COR-L47 (cell line): ENCODE measurements at regions not wholly inside any gene's neighbourhood (a gene's known extent, or its start where the extent isn't known, plus 50 kb on each side); places are given as distances from the start of the nearest gene placed in this dataset.
A peak's percentile ranks its signal among the peaks of the same experiment; 100 is the strongest.
"Not testable (repeated sequence)": the region's sequence is repeated elsewhere in the genome, so short reads cannot be mapped to it uniquely, and the experiment has no call there.

Experiments
- DNase-seq: peaks from one replicate; lab custom pipeline; 2025; lab: John Stamatoyannopoulos, UW

DNA sequence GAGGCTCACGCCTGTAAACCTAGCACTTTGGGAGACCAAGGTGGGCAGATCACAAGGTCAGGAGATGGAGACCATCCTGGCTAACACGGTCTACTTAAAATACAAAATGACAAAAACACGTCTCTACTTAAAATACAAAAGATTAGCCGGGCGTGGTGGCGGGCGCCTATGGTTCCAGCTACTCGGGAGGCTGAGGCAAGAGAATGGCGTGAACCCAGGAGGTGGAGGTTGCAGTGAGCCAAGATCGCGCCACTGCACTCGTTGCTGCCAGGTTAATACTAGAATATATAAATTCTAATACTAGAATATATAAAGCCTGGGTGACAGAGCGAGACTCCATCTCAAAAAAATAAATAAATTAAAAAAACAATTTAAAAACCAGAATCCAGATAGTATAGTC is 588.7 kb upstream of the CDH7 start:
- DNase-seq = not testable (repeated sequence)

DNA sequence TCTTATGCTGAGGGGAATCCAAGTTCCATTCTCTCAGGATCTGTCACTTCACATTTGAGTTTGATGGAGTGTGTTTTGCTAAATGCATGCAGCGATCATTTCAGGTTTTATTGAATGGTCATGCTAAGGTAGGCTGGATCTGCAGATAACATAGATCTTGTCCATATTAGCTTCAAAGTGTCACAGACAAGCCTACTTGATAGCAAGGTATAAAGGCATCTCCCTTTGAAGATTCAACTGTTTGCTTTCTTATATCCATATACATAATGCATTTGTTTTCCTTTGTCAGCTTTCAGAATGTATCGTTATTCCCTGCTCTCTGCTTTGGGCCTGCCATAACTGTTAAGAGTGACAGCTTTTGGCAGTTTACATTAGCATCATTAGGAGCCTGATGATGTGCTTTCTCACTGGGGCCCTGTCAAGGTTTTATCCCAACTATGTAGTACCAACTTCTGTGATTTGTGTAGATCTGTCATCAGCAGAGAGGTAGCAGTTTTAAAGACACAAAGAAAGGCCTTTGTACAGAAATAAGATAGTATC is 604.3 kb upstream of the CDH7 start:
- DNase-seq = peak; percentile 10

DNA sequence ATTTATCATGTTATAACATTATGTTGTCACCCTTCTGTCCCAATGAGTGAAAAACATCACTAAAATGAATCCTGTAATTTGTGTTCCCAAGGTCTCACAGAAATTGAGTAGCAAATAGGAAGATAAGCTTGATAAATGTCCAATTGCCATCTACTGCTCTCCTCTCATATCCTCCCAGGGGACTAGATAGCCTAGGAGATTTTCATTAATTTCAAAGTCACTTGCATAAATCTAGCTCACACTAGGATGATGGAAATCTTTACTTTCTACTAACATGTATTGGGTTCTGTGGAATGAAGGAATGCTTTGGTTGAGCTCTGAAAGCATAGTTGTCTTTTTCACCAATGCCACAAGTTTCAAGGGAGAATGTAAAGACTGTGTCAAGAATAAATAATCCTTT is 605.5 kb upstream of the CDH7 start:
- no peak for DNase-seq

DNA sequence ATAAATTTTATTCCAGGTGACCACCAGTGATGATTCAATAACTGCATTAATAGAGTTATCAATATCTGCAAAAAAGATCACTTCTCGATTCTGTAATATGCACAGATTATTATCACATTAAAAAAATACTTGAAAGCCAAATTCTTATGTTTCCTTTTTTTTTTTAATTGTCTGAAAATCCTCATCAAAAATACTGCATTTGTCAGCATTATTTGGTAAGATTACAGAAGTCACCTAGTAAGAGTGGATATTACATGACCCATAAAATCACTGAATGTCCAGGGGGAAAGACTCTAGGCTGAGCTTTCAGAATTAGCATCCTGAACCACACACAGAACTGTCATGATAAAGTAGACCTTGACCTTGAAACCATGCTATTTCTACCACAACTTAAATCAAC is 617.2 kb upstream of the CDH7 start:
- no peak for DNase-seq

DNA sequence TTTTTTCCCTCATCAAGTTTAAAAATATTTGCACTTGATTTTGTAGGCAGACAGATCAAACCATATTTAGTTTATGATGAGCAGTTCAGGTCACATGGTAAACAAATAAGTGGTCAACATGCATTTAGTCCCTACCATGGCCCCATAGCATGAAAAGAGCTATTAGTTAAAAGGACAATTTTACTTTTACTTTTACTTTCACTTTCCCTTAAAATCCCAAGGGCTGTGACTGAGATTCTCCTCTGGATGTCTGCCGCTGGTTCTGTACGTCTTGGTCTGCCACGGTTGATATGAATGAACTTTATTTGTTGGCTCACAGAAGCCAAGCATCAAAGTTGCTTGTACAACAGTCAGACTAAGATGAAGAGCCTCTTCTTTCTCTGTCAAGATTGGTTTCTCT is 626.2 kb upstream of the CDH7 start:
- DNase-seq = no peak

DNA sequence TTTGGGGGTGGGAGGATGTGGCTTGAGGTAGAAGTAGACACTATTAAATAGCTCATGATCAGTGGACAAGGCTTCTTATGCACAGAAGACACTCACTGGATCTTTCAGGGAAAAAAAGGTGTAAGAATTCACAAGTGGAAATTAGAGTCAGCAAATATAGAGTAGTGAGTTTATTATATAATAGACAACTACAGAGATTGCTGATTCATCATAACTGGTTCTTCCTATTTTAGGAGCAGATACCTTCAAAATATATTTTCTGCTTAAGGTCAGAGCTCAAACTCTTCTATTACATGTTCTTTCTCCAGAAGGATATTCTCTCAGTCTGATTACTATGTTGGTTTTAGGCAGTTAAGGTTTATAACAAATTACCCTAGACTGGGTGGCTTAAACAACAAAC is 646.9 kb upstream of the CDH7 start:
- no peak for DNase-seq

DNA sequence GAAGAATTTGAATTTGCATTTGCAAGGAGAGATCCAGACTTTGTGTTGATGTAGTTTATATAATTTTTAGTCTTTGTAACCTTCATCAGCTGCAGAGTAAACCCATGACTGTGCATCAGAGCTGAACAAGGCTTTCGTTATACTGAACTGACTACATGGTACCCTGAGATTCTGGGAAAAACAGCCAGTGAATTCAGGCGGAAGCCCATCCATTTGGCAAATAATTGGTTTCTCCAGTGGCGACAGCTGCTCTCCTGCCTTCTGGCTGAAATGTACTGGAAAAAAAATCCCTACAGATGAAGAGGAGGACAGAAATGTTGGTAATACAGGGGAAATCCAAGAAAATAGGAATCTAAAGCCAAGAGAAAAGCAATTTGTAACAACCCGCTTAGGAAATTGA is 657.5 kb upstream of the CDH7 start:
- DNase-seq = no peak

DNA sequence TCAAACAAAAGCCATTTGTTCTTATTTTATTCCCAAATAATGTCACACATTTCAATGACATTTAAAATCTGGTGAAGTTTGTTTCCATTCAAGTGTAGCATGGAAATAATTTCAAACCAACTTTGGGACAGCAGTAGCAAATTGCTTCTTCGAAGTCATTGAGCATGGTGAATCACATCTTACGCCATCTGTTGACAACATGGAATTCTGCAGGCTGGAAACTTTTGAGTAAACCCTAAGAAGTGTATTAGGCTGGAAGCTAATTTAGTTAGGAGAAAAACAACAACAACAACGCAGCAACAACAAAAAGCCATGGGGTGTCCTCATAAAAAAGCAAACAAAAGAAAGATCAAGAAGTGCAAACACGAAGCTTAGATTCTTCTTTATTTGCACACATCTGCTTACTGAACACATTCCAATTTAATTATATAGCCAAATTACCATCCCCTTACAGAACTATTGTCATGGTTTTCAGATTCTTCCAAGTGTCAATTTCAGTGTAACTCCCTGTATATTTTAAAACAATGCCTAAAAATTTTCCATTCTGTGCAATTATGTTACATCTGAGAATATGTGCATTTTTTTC is 659.0 kb upstream of the CDH7 start:
- DNase-seq = peak; percentile 52

DNA sequence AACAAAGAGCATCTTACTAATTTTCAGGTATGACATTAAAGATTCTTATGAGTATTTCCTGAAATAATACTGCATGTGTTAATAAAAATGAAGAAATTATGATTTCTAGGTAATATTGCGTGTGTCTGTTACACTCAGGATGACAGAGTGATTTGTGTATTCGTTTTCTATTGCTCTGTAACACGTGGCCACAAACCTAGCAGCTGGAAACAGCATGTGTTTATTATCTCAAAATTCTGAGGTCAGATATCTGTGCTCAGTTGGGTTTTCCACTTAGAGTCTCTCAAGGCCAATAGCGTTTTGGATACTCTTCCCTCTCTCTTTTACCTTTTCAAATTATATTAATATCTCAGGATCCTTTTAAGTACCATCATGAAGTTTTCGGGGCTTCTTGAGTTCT is 667.9 kb upstream of the CDH7 start:
- DNase-seq = no peak

DNA sequence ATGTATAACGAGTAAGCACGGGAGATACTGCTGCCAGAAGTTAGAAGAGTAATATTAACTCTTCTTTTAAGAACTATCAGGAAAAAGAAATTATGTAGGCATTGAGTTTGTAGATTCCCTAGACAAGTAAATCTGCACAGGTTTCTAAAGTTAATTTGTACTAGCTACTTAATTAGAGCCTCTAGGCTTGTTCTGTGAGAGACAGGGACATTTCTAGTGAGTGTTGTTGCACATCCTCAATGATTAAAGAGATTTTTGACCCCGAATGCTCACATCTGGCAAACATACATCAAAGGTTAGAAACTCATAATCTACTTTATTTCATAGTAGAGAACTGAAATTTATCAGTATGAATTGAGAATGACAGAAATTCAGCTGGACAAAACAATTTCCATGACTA is 669.0 kb upstream of the CDH7 start:
- no peak for DNase-seq

DNA sequence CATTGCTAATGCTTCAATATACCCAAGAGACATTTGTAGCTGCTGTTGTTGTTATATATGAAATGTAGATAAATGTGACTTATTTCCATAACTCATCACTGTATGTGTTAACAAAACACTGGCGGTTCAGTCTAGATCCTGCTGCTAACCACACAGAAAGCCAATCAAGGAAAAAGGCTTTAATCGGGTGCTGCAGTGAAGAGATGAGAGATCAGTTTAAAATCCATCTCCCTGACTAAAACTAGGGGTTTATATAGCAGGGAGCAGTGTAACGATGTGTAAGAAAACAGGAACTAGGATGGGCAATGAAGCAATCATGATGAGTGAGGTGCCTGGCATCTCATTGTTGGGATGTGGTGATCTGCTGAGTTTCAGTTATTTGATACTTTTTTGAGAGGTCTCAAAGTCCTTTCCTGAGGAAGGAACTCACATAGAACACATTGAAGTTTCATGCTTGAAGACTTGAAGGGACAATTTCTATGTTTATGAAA is 677.7 kb upstream of the CDH7 start:
- DNase-seq = no peak

DNA sequence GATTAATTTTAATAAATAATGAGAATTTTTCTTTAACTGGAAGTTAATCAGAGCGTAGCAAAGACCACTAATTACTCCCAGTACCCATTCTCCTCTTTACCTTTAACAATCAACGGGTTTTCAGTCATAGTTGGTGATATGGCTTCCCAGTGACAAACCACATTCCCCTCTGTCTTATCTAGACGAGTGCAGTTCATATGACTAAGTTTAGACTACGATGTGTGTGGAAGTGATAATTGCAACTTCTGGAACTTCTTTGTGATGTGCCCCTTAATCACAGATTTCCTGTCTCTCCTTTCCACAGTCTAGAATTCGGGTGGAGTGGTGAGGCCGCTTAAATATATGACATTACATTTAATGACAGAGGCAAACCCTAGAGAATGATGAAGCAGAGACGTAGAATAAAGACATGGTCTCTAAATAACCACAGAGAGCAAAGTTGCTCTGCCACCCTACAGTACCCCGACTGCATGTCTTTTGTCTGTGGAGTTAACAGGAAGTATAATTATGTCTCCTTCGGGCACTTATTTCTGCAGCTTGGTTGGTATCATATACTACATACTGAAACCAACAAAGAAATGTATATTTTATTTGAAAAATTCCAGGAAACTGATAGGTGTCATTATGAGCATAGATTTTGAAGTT is 693.3 kb upstream of the CDH7 start:
- no peak for DNase-seq

DNA sequence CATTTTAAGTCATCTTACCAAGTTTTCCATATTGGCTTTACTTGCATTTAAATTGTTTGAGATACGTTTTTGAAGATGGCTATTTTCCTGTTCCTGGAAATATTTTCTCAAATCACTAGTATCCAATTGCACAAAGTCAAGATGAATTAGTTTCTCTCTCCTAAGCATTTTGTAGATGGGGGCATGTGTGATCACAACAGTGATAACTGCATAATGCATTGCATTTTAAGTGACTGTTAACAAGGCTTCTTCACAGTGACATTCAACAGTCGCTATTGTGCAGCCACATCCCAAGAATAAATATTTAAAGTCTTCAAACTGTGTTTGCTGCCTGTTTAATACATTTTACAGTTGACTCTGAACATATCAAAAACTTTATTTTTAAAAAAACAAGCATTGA is 694.2 kb upstream of the CDH7 start:
- DNase-seq = no peak

DNA sequence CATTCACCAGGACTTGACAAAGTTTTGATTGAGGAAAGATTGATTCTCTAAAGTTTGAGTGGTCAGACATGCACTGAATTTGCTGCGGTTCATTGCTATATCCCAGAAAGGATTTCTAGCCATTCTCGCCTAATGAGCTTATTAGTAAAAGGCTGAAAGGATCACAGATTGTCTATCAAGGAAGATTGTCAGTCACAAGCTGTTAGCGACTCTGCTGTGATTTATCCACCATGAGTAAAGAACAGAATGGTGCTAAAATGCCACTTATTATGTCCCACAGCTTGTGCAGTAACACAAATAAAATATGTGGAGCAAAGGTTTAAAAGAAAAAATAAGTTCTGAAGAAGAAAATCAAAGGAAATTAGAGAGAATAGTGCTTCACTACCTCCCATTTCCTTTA is 701.2 kb upstream of the CDH7 start:
- DNase-seq = no peak

DNA sequence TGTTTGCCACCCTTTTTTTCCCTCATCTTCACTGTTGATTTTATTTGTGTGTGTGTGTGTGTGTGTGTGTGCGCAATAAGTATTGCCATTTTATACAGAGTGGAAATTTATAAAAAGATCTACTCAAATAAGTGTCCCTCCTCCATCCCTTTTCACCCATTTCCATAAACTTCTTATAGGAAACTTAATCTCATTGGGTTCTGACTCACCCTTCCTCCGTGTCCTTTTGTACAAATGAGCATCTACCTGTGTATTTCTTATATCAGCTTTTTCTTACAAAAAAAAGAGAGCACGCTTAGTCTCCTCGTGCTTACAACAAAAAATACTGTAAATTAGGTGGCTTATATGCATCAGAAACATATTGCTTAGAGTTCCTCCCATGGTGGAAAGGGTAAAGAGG is 711.2 kb upstream of the CDH7 start:
- DNase-seq = no peak

DNA sequence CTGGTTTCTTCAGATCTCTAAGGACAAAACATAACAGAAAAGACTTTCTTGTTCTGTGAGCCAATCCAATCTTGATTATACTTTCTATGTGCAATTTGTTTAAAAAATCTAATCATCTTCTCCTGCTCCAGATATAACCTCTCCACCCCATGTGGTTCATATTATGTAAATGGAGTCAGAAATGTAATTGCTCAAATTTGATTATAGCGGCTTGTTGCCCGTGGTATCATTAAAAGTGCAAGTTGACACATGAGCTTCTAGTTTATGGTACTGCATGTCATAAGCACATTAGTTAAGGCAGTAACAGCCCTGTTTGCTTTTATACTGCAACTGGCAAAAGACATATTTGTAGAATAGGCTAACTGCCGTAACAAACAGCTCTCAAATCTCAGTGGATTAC is 715.1 kb upstream of the CDH7 start:
- DNase-seq = no peak

DNA sequence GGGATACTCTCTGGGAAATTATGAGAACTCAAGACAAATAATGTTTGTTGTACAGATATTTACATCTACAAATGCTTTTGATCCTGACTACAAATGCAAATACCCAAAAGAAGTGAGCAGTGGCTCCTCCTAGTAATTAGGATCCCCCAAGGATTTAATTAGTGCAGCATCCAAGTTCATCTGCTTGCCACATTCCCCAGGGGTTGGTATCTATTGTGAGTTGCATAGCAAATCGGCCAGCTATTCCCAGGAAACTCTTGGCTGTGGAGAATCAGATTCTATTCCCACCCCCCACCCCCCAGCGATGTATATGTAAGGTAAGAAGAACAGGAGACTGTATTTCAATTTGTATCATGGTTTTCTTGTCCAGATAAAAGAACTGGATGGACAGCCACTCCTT is 725.1 kb upstream of the CDH7 start:
- no peak for DNase-seq

DNA sequence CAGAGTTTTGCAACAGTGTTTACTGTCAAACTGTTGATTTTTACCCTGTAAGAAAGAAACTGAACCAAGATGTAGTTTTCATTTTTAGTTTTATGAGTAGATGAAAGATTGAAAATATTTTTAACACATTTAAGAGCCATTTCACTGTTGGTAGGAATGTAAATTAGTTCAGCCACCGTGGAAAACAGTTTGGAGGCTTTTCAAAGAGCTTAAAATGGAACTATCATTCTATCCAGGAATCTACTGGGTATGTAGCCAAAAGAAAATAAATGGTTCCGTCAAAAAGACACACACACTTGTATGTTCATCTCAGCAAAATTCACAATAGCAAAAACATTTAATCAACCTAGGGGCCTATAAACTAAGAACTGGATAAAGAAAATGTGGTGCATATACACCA is 729.8 kb upstream of the CDH7 start:
- no peak for DNase-seq

DNA sequence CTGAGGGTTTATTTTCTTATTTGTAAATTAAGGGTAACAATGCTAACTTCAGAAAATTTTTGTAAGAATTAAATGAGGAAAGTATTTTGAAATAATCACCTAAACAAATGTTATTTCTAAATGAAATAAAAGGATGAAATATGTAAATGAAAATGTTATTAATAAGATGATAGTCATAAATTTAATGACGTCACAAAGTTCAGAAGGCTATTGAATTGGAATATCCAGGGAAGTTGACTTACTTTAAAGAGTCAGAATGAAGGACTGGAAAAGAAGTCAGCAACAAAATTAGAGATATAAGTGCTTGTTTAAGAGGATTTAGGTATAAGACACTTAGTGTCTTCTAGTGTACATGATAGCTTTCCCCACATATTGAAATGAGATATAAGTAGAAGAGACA is 732.6 kb upstream of the CDH7 start:
- no peak for DNase-seq

DNA sequence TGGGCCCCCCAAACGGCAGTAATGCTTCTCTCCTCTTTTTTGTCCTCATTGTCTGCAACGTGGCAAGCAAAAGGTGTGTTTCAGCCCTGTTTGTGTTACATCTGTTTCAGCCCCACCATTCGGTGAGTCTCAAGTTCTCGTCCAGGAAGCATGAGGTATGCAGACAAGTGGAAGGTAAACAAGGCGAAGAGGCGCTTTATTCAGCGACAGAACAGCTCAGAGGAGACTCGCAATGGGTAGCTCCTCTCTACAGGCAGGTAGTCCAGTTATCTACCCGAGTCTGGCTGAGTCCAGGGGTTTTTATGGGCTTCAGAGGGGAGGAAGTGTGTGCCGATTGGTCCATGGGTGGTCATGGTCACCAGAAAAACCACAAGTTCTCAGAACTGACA is 733.4 kb upstream of the CDH7 start:
- no peak for DNase-seq

DNA sequence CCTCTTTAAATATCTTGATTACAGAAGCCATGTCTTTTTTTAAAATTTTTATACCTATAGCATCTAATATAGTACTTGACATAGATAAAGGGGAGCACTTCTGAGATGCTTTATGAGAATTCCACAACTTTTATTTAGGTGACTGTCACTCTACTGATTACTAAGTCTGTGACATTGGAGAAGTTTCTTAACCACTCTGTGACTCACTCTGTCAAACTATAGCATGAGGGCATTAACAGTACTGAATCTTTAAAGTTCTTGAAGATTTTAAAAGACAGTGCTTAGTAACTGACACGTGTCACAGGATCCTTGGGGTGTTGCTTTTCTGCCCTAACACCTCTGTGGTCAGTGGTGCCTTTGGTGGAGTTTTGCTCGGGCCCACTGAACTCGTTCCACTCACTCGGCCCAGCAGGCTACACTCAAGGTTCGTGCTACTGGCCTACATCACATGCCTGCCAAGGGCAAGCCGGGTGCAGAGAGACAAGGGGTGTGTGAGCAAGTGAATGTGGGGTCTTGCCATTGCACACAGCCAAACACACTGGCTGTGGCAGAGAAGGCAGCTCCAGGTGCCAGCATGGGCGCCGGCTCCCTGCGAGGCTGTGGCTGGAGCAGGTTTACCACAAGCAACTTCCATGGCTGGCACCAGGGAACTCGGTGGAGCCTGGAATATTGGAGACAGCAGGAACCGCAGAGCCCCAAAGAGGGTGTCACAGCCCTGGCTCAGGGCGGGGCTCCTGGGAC is 734.0 kb upstream of the CDH7 start:
- no peak for DNase-seq

DNA sequence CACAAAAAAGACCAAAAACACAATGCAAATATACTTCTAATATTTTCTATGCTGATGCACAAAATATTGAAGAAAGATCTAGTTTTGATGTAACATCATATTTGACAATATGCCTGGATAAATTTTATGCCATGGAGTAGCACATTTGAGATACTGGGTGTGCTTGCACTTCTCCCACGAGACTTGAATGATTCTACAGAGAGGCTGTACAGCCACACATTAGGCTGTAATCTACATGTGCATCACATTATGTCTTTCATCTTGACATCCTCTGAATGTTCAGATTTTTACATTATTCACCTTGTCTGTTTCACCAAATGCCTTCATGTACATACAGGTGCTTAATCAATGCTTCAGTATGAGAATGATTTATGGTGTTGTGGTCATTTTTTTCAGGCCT is 756.4 kb upstream of the CDH7 start:
- no peak for DNase-seq

DNA sequence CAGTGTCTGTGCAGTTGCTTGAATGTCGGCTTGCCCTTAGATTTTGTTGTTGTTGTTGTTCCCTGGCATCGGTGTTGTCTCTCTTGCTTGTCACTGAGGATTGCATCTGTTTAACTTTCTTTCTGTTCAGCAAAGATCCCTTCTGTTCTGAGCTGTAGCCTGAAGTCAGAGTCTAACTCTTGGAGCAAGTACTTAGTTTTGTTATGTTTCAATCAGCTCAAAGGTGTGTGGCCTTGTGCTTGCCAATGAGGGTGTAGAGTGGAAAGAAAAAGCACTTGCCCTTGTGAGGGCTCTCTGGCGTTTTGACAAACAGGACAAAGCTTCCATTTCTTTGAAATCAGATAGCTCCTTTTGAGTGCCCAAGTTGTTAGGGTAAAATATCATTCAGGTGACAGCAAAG is 757.1 kb upstream of the CDH7 start:
- DNase-seq = no peak
